Esophagus muscularis mucosa (tissue), 3 donors: ENCODE measurements at regions not wholly inside any gene's neighbourhood (a gene's known extent, or its start where the extent isn't known, plus 50 kb on each side); places are given as distances from the start of the nearest gene placed in this dataset.

ENCODE experiments used
- POLR2A ChIP-seq: fragments of 450-650 bp; IDR thresholded peaks from one replicate; pipeline ENCODE4 v1.6.1; 2017; ENCODE audit warnings: antibody characterized with exemption, moderate library complexity, mild to moderate bottlenecking, low read depth
- POLR2AphosphoS5 ChIP-seq, 2 donors: sonication (generic); formaldehyde crosslinking; IDR thresholded peaks; one replicate each; pipeline ENCODE4 v1.6.1; 2017; ENCODE audit warnings: antibody characterized with exemption in 2 of 2
- TF ChIP-seq, protein P1 (sequence below), 3 experiments: fragments of 200-600 bp in 2 of 3; fragments of 450-650 bp in 1 of 3; sonication (generic) in 2 of 3; IDR thresholded peaks; one replicate each; pipeline ENCODE4 v1.5.1; 2017 to 2019; ENCODE audit warnings: antibody characterized with exemption in 3 of 3, mild to moderate bottlenecking in 2 of 3, moderate library complexity in 1 of 3

DNA sequence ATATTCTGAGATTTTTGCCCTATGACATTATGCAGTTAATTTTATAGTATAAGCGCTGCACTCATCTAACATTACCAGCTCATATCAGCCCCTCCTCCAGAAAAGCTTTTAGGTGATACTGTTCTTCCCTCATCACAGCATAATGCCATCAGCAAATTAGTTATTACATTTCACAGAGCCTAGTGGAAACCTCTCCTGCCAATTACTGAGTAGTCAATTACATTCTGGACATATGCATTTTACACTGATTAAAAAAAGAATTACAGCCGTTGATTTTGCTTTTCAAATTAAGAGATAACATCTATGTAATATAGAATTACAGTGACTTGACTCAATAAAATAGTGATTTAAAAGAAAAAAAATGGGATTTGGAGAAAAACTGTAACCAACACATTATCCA lies 542.1 kb downstream of the UQCRFS1 start:
- TF ChIP-seq, protein P1, sequence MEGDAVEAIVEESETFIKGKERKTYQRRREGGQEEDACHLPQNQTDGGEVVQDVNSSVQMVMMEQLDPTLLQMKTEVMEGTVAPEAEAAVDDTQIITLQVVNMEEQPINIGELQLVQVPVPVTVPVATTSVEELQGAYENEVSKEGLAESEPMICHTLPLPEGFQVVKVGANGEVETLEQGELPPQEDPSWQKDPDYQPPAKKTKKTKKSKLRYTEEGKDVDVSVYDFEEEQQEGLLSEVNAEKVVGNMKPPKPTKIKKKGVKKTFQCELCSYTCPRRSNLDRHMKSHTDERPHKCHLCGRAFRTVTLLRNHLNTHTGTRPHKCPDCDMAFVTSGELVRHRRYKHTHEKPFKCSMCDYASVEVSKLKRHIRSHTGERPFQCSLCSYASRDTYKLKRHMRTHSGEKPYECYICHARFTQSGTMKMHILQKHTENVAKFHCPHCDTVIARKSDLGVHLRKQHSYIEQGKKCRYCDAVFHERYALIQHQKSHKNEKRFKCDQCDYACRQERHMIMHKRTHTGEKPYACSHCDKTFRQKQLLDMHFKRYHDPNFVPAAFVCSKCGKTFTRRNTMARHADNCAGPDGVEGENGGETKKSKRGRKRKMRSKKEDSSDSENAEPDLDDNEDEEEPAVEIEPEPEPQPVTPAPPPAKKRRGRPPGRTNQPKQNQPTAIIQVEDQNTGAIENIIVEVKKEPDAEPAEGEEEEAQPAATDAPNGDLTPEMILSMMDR (IDR thresholded peaks at IDR 0.05): no peak
- no peak for TF ChIP-seq POLR2A
- TF ChIP-seq POLR2AphosphoS5 (IDR thresholded peaks at IDR 0.05): no peak
